K562 (cell line): ENCODE measurements at regions not wholly inside any gene's neighbourhood (a gene's known extent, or its start where the extent isn't known, plus 50 kb on each side); places are given as distances from the start of the nearest gene placed in this dataset.

Experiments
- ESRRA ChIP-seq: fragments of 450-650 bp; IDR thresholded peaks from 2 replicates; pipeline ENCODE4 v1.6.1; 2014; ENCODE audit warnings: low read depth, mild to moderate bottlenecking, moderate library complexity, borderline replicate concordance
- MEF2A ChIP-seq: IDR thresholded peaks from 2 replicates; pipeline ENCODE4 v1.6.1; 2011; ENCODE audit warnings: low read depth, mild to moderate bottlenecking, low read length, moderate library complexity; ENCODE audit not compliant: control insufficient read depth
- MEF2D ChIP-seq: conservative IDR thresholded peaks from 2 replicates; pipeline ENCODE4 v1.6.1; 2016; ENCODE audit warnings: low read depth, missing genetic modification characterization, missing compliant biosample characterization
- TF ChIP-seq, protein P1 (sequence below): fragments of 250-450 bp; sonication (Bioruptor Pico); IDR thresholded peaks from 2 replicates; pipeline ENCODE4 v1.5.0; 2021

GRCh38 chr2:222796413-222797103 lies 64.3 kb upstream of the ACSL3 start:
- TF ChIP-seq MEF2D (tag) (no peak), MEF2A (no peak), ESRRA (no peak)
- TF ChIP-seq, protein P1, sequence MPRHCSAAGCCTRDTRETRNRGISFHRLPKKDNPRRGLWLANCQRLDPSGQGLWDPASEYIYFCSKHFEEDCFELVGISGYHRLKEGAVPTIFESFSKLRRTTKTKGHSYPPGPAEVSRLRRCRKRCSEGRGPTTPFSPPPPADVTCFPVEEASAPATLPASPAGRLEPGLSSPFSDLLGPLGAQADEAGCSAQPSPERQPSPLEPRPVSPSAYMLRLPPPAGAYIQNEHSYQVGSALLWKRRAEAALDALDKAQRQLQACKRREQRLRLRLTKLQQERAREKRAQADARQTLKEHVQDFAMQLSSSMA (CRISPR knock-in tag), result no peak
